ENCODE measurements at regions not wholly inside any gene's neighbourhood (a gene's known extent, or its start where the extent isn't known, plus 50 kb on each side); places are given as distances from the start of the nearest gene placed in this dataset.
"Not testable (repeated sequence)": the region's sequence is repeated elsewhere in the genome, so short reads cannot be mapped to it uniquely, and the experiment has no call there.

GRCh38 chr9:111092167-111092566, 53.9 kb upstream of the LPAR1 start:
- TF ChIP-seq CTCF, EZH2, EZH2phosphoT487 (IDR thresholded peaks at IDR 0.05): not testable (repeated sequence)

All from neural progenitor cell (in vitro differentiated cells).